Epithelial cell of prostate (primary cell): ENCODE measurements at regions not wholly inside any gene's neighbourhood (a gene's known extent, or its start where the extent isn't known, plus 50 kb on each side); places are given as distances from the start of the nearest gene placed in this dataset.

Experiments used
- DNase-seq: peaks from one replicate; pipeline ENCODE4 v3.0.0-alpha.2; 2011; ENCODE audit warnings: low read depth, low spot score
- H3K27ac ChIP-seq: fragments of 450-650 bp; 2 replicates; pipeline ENCODE4 v1.5.1; 2017; ENCODE audit warnings: mild to moderate bottlenecking

- no peak overlapping the region for H3K27ac ChIP-seq
- no peak for DNase-seq
These were observed 969.7 kb downstream of the CDH11 start for GRCh38 chr16:64151990-64152767.

GRCh38 chr16:64150193-64150592 is 971.7 kb downstream of the CDH11 start:
- no peak for DNase-seq

GRCh38 chr16:64149756-64150155 is 972.1 kb downstream of the CDH11 start:
- no peak for DNase-seq
- H3K27ac ChIP-seq = no peak overlapping the region

More at GRCh38 chr16:64150193-64150592, 971.7 kb downstream of the CDH11 start:
- H3K27ac ChIP-seq = no peak overlapping the region

- no peak overlapping the region for H3K27ac ChIP-seq
- DNase-seq = no peak
These were observed 973.5 kb downstream of the CDH11 start for GRCh38 chr16:64148356-64148755.

GRCh38 chr16:64147941-64148340 is 973.9 kb downstream of the CDH11 start:
- H3K27ac ChIP-seq = no peak overlapping the region
- no peak for DNase-seq

GRCh38 chr16:64144617-64145016 is 977.2 kb downstream of the CDH11 start:
- DNase-seq = no peak
- no peak overlapping the region for H3K27ac ChIP-seq

- no peak overlapping the region for H3K27ac ChIP-seq
- DNase-seq = no peak
These were observed 983.2 kb downstream of the CDH11 start for GRCh38 chr16:64138621-64139020.

GRCh38 chr16:64138006-64138405 is 983.9 kb downstream of the CDH11 start:
- no peak overlapping the region for H3K27ac ChIP-seq
- no peak for DNase-seq

GRCh38 chr16:64136743-64137142 is 985.1 kb downstream of the CDH11 start:
- no peak overlapping the region for H3K27ac ChIP-seq
- DNase-seq = no peak

- DNase-seq = no peak
- no peak overlapping the region for H3K27ac ChIP-seq
These were observed 985.5 kb downstream of the CDH11 start for GRCh38 chr16:64136314-64136713.

GRCh38 chr16:64133366-64133765 is 988.5 kb downstream of the CDH11 start:
- H3K27ac ChIP-seq = no peak overlapping the region
- DNase-seq = no peak

- H3K27ac ChIP-seq = no peak overlapping the region
- no peak for DNase-seq
These were observed 989.0 kb downstream of the CDH11 start for GRCh38 chr16:64132759-64133361.

GRCh38 chr16:64132190-64132589 is 989.7 kb downstream of the CDH11 start:
- no peak for DNase-seq
- H3K27ac ChIP-seq = no peak overlapping the region

- no peak for DNase-seq
- no peak overlapping the region for H3K27ac ChIP-seq
These were observed 990.4 kb downstream of the CDH11 start for GRCh38 chr16:64131423-64131822.

- no peak for DNase-seq
- no peak overlapping the region for H3K27ac ChIP-seq
These were observed 991.7 kb downstream of the CDH11 start for GRCh38 chr16:64130140-64130539.

- peak; percentile 3 for DNase-seq
- peak overlapping the region; percentile 6 for H3K27ac ChIP-seq
These were observed 999.7 kb downstream of the CDH11 start for GRCh38 chr16:64122177-64122576.

- no peak overlapping the region for H3K27ac ChIP-seq
- peak; percentile 80 for DNase-seq
These were observed 1000.4 kb downstream of the CDH11 start for GRCh38 chr16:64121473-64121872.

GRCh38 chr16:64116151-64116550 is 1005.7 kb downstream of the CDH11 start:
- H3K27ac ChIP-seq = no peak overlapping the region
- no peak for DNase-seq

GRCh38 chr16:64109241-64109640 is 1012.6 kb downstream of the CDH11 start:
- no peak overlapping the region for H3K27ac ChIP-seq
- no peak for DNase-seq

- no peak for DNase-seq
- H3K27ac ChIP-seq = no peak overlapping the region
These were observed 1019.2 kb downstream of the CDH11 start for GRCh38 chr16:64102654-64103053.

- H3K27ac ChIP-seq = no peak overlapping the region
- no peak for DNase-seq
These were observed 1023.4 kb downstream of the CDH11 start for GRCh38 chr16:64098451-64098850.

- DNase-seq = no peak
- H3K27ac ChIP-seq = no peak overlapping the region
These were observed 1025.2 kb downstream of the CDH11 start for GRCh38 chr16:64096689-64097088.
